ENCODE measurements at regions not wholly inside any gene's neighbourhood (a gene's known extent, or its start where the extent isn't known, plus 50 kb on each side); places are given as distances from the start of the nearest gene placed in this dataset.

- Histone ChIP-seq H3K36me3 (ENCODE audit: control insufficient read depth in 2 of 2, extremely low read depth in 1 of 2, insufficient read depth in 2 of 2, low read length in 2 of 2) (no peaks in the 10 kb centered on the region), H3K9me1 (ENCODE audit: control insufficient read depth, extremely low read depth, insufficient read depth, low read length) (no peaks in the 10 kb centered on the region), H3K9me3 (ENCODE audit: control insufficient read depth, low read depth, low read length) (no peaks in the 10 kb centered on the region), H3K4me2 (ENCODE audit: control insufficient read depth, extremely low read depth, insufficient read depth, low read depth, low read length) (no peak overlapping the region), H3K4me3 (ENCODE audit: control insufficient read depth in 2 of 3, extremely low read depth in 1 of 3, insufficient read depth in 2 of 3, low read depth in 1 of 3, low read length in 3 of 3) (no peak overlapping the region), H3K4me1 (ENCODE audit: control insufficient read depth, extremely low read depth, insufficient read depth, low read length) (no peaks in the 10 kb centered on the region), H3K27me3 (ENCODE audit: control insufficient read depth, extremely low read depth, insufficient read depth, low read length) (no peaks in the 10 kb centered on the region), H3K79me2 (ENCODE audit: control insufficient read depth, insufficient read depth, low read length) (no peaks in the 10 kb centered on the region), H3K9ac (ENCODE audit: control insufficient read depth, extremely low read depth, insufficient read depth, low read length) (no peak overlapping the region), H2AFZ (ENCODE audit: control insufficient read depth, low read length) (no peak overlapping the region), H4K20me1 (ENCODE audit: control insufficient read depth, extremely low read depth, insufficient read depth, low read length) (no peaks in the 10 kb centered on the region), H3K27ac (ENCODE audit: control insufficient read depth, insufficient read depth, low read length) (no peak overlapping the region)
- DNase-seq (ENCODE audit: low read depth, low spot score) (no peak), FAIRE-seq (no peak)
- dilution Hi-C loops (cut with MboI; ENCODE audit: extremely low pct_ligation_motif_present, low sequenced_read_pairs) = no loop called here
- TF ChIP-seq EZH2 (IDR thresholded peaks at IDR 0.05; ENCODE audit: low read length) (no peak), CTCF (optimal IDR thresholded peaks at IDR 0.05 in 1 of 3, IDR thresholded peaks at IDR 0.05 in 1 of 3, conservative IDR thresholded peaks at IDR 0.05 in 1 of 3; ENCODE audit: extremely low read depth in 1 of 3, insufficient read depth in 2 of 3, low read length in 3 of 3) (no peak)
Observed at GRCh38 chr12:87254381-87255030, 774.7 kb downstream of the C12orf50 start.

GRCh38 chr12:87253157-87253556 lies 776.0 kb downstream of the C12orf50 start:
- no peak overlapping the region for H3K27ac ChIP-seq (ENCODE audit: control insufficient read depth, insufficient read depth, low read length)
- H3K4me2 ChIP-seq (ENCODE audit: control insufficient read depth, extremely low read depth, insufficient read depth, low read depth, low read length) = no peak overlapping the region
- DNase-seq (ENCODE audit: low read depth, low spot score) = no peak

More at GRCh38 chr12:87253157-87253556, 776.0 kb downstream of the C12orf50 start:
- Histone ChIP-seq H2AFZ (ENCODE audit: control insufficient read depth, low read length) (no peak overlapping the region), H4K20me1 (ENCODE audit: control insufficient read depth, extremely low read depth, insufficient read depth, low read length) (no peaks in the 10 kb centered on the region), H3K79me2 (ENCODE audit: control insufficient read depth, insufficient read depth, low read length) (no peaks in the 10 kb centered on the region), H3K4me1 (ENCODE audit: control insufficient read depth, extremely low read depth, insufficient read depth, low read length) (no peaks in the 10 kb centered on the region), H3K9me3 (ENCODE audit: control insufficient read depth, low read depth, low read length) (no peaks in the 10 kb centered on the region), H3K4me3 (ENCODE audit: control insufficient read depth in 2 of 3, extremely low read depth in 1 of 3, insufficient read depth in 2 of 3, low read depth in 1 of 3, low read length in 3 of 3) (no peak overlapping the region), H3K9ac (ENCODE audit: control insufficient read depth, extremely low read depth, insufficient read depth, low read length) (no peak overlapping the region), H3K36me3 (ENCODE audit: control insufficient read depth in 2 of 2, extremely low read depth in 1 of 2, insufficient read depth in 2 of 2, low read length in 2 of 2) (no peaks in the 10 kb centered on the region), H3K9me1 (ENCODE audit: control insufficient read depth, extremely low read depth, insufficient read depth, low read length) (no peaks in the 10 kb centered on the region), H3K27me3 (ENCODE audit: control insufficient read depth, extremely low read depth, insufficient read depth, low read length) (no peaks in the 10 kb centered on the region)
- no peak for TF ChIP-seq CTCF (optimal IDR thresholded peaks at IDR 0.05 in 1 of 3, IDR thresholded peaks at IDR 0.05 in 1 of 3, conservative IDR thresholded peaks at IDR 0.05 in 1 of 3; ENCODE audit: extremely low read depth in 1 of 3, insufficient read depth in 2 of 3, low read length in 3 of 3)
- no peak for TF ChIP-seq EZH2 (IDR thresholded peaks at IDR 0.05; ENCODE audit: low read length)
- dilution Hi-C loops (cut with MboI; ENCODE audit: extremely low pct_ligation_motif_present, low sequenced_read_pairs) = no loop called here
- no peak for FAIRE-seq

Measured in keratinocyte (primary cell).